H9 (cell line): ENCODE measurements at regions not wholly inside any gene's neighbourhood (a gene's known extent, or its start where the extent isn't known, plus 50 kb on each side); places are given as distances from the start of the nearest gene placed in this dataset.

Experiments used
- DNase-seq: peaks from one replicate; pipeline ENCODE4 v3.0.0-alpha.2; 2017
- H2AFZ ChIP-seq: one replicate; pipeline ENCODE4 v1.6.1; 2013; ENCODE audit warnings: mild to moderate bottlenecking, low read length, control low read depth, moderate library complexity
- H2AK5ac ChIP-seq: 2 replicates; pipeline ENCODE4 v1.6.1; 2013; ENCODE audit warnings: low read length, control low read depth, mixed read lengths; ENCODE audit not compliant: insufficient read length
- H2BK120ac ChIP-seq: one replicate; pipeline ENCODE4 v1.6.1; 2013; ENCODE audit warnings: low read depth, mild to moderate bottlenecking, low read length, control low read depth, inconsistent platforms; ENCODE audit not compliant: poor library complexity, severe bottlenecking
- H2BK12ac ChIP-seq: 2 replicates; pipeline ENCODE4 v1.6.1; 2013; ENCODE audit warnings: low read length, control low read depth, mixed read lengths, low read depth; ENCODE audit not compliant: insufficient read length
- H2BK15ac ChIP-seq: 2 replicates; pipeline ENCODE4 v1.6.1; 2013; ENCODE audit warnings: low read depth, low read length, control low read depth
- H2BK20ac ChIP-seq: one replicate; pipeline ENCODE4 v1.6.1; 2013; ENCODE audit warnings: low read depth, mild to moderate bottlenecking, low read length, control low read depth, inconsistent platforms; ENCODE audit not compliant: poor library complexity, severe bottlenecking
- H2BK5ac ChIP-seq: 2 replicates; pipeline ENCODE4 v1.6.1; 2013; ENCODE audit warnings: low read length, control low read depth, mixed read lengths; ENCODE audit not compliant: insufficient read length
- H3K14ac ChIP-seq: 2 replicates; pipeline ENCODE4 v1.6.1; 2013; ENCODE audit warnings: low read length, control low read depth; ENCODE audit not compliant: insufficient read depth
- H3K18ac ChIP-seq: 2 replicates; pipeline ENCODE4 v1.6.1; 2013; ENCODE audit warnings: low read depth, mild to moderate bottlenecking, mixed read lengths, low read length, control low read depth; ENCODE audit not compliant: insufficient read length
- H3K23ac ChIP-seq: 2 replicates; pipeline ENCODE4 v1.6.1; 2013; ENCODE audit warnings: low read length, control low read depth, mixed read lengths, low read depth; ENCODE audit not compliant: insufficient read length
- H3K23me2 ChIP-seq: 2 replicates; pipeline ENCODE4 v1.6.1; 2013; ENCODE audit warnings: low read depth, mild to moderate bottlenecking, mixed read lengths, low read length, control low read depth; ENCODE audit not compliant: insufficient read length, poor library complexity, severe bottlenecking
- H3K27ac ChIP-seq: 2 replicates; pipeline ENCODE4 v1.5.1; 2013; ENCODE audit warnings: low read length, control low read depth, mixed read lengths, low read depth; ENCODE audit not compliant: insufficient read length
- H3K27me3 ChIP-seq: 2 replicates; pipeline ENCODE4 v1.6.1; 2013; ENCODE audit warnings: low read length, control low read depth, inconsistent platforms; ENCODE audit not compliant: insufficient read depth
- H3K4ac ChIP-seq: 2 replicates; pipeline ENCODE4 v1.6.1; 2013; ENCODE audit warnings: low read depth, mild to moderate bottlenecking, control low read depth, inconsistent platforms, low read length, moderate library complexity
- H3K4me1 ChIP-seq: 2 replicates; pipeline ENCODE4 v1.6.1; 2013; ENCODE audit warnings: low read length, control low read depth, inconsistent platforms; ENCODE audit not compliant: insufficient read depth
- H3K4me2 ChIP-seq: 2 replicates; pipeline ENCODE4 v1.6.1; 2013; ENCODE audit warnings: low read length, control low read depth, mixed read lengths; ENCODE audit not compliant: insufficient read length, insufficient read depth
- H3K56ac ChIP-seq: 2 replicates; pipeline ENCODE4 v1.6.1; 2013; ENCODE audit warnings: low read depth, mild to moderate bottlenecking, mixed read lengths, low read length, control low read depth; ENCODE audit not compliant: insufficient read length
- H3K79me1 ChIP-seq: 2 replicates; pipeline ENCODE4 v1.6.1; 2013; ENCODE audit warnings: low read depth, mild to moderate bottlenecking, moderate library complexity, low read length, control low read depth, inconsistent platforms; ENCODE audit not compliant: insufficient read depth, poor library complexity, severe bottlenecking
- H3K79me2 ChIP-seq: 2 replicates; pipeline ENCODE4 v1.6.1; 2013; ENCODE audit warnings: low read length, control low read depth, inconsistent platforms; ENCODE audit not compliant: insufficient read depth
- H3K9ac ChIP-seq: 2 replicates; pipeline ENCODE4 v1.6.1; 2013; ENCODE audit warnings: low read length, control low read depth, mixed read lengths; ENCODE audit not compliant: insufficient read length; ENCODE audit errors: extremely low read depth
- H3K9me3 ChIP-seq: one replicate; pipeline ENCODE4 v1.6.1; 2013; ENCODE audit warnings: low read depth, low read length, inconsistent platforms; ENCODE audit not compliant: control insufficient read depth
- H3T11ph ChIP-seq: one replicate; pipeline ENCODE4 v1.6.1; 2013; ENCODE audit warnings: mild to moderate bottlenecking, low read length, control low read depth, inconsistent platforms
- H4K20me1 ChIP-seq: one replicate; pipeline ENCODE4 v1.6.1; 2013; ENCODE audit not compliant: control insufficient read depth, insufficient read length, insufficient read depth
- H4K5ac ChIP-seq: 2 replicates; pipeline ENCODE4 v1.6.1; 2013; ENCODE audit warnings: low read depth, mild to moderate bottlenecking, mixed read lengths, low read length, control low read depth; ENCODE audit not compliant: insufficient read length
- H4K8ac ChIP-seq: replicated peaks from 2 replicates; pipeline ENCODE4 v1.6.1; 2013; ENCODE audit warnings: low read length, control low read depth, mixed read lengths, low read depth; ENCODE audit not compliant: insufficient read length
- H4K91ac ChIP-seq: 2 replicates; pipeline ENCODE4 v1.6.1; 2013; ENCODE audit warnings: low read depth, mild to moderate bottlenecking, moderate library complexity, mixed read lengths, low read length, control low read depth; ENCODE audit not compliant: insufficient read length
- H3K27ac Mint-ChIP-seq, 3 experiments: 2 replicates in 2 of 3; 3 replicates in 1 of 3; pipeline ENCODE4 v1.8.0; 2020 to 2021; ENCODE audit warnings: mixed read lengths in 3 of 3, mild to moderate bottlenecking in 1 of 3, moderate library complexity in 1 of 3
- H3K27me3 Mint-ChIP-seq: 2 replicates; pipeline ENCODE4 v1.8.0; 2021; ENCODE audit warnings: low read depth, mild to moderate bottlenecking, moderate library complexity, mixed read lengths
- H3K36me3 Mint-ChIP-seq, 3 experiments: 2 replicates in 2 of 3; 3 replicates in 1 of 3; pipeline ENCODE4 v1.8.0; 2020 to 2021; ENCODE audit warnings: low read depth in 3 of 3, mixed read lengths in 3 of 3; ENCODE audit not compliant: insufficient read depth in 1 of 3
- H3K4me1 Mint-ChIP-seq, 2 experiments: 2 replicates each; pipeline ENCODE4 v1.8.0; 2020; ENCODE audit warnings: mixed read lengths in 2 of 2
- H3K4me3 Mint-ChIP-seq, 2 experiments: 2 replicates in 1 of 2; 3 replicates in 1 of 2; pipeline ENCODE4 v1.8.0; 2020 to 2021; ENCODE audit warnings: mild to moderate bottlenecking in 2 of 2, mixed read lengths in 2 of 2, moderate library complexity in 1 of 2
- H3K9me3 Mint-ChIP-seq, 2 experiments: 2 replicates in 1 of 2; 3 replicates in 1 of 2; pipeline ENCODE4 v1.8.0; 2020; ENCODE audit warnings: mild to moderate bottlenecking in 2 of 2, mixed read lengths in 2 of 2, moderate library complexity in 1 of 2
- WGBS: extraction: QIAGEN DNeasy Blood & Tissue Kit; methylation state at CpG from one replicate; pipeline ENCODE4 v1.1.7; 2013; ENCODE audit warnings: missing lambda C conversion rate, low lambda C conversion rate, mixed read lengths; ENCODE audit not compliant: insufficient read length; ENCODE audit errors: extremely low coverage; 5-methylcytosine and 5-hydroxymethylcytosine counted together
- TF ChIP-seq, protein P1 (sequence below): fragments of 200-600 bp; sonication (generic); conservative IDR thresholded peaks from 3 replicates; pipeline ENCODE4 v1.8.0; 2021; ENCODE audit warnings: antibody characterized with exemption, mild to moderate bottlenecking

DNA sequence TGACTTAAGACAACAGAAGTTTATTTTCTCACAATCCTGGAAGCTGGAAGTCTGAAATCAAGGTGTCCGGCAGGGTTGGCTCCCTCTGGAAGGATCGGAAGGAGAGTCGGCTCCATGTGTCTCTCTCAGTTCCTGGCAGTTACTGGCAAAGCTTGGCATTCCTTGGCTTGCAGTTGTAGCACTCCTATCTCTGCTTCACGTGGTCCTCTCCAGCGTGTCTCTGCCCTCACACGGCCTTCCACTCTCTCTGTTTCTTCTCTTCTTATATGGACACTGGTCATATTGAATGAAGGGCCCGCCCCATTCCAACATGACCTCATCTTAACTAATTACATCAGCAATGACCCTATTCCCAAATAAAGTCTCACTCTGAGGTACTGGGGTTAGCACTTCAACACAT lies 60.1 kb upstream of the TUNAR start:
- H2BK15ac ChIP-seq, result no peak overlapping the region
- Mint-ChIP-seq H3K4me1 (peaks cover 30 to 32% of the 10 kb centered on the region in 2 experiments), H3K36me3 (no peaks in the 10 kb centered on the region), H3K27ac (no peak overlapping the region), H3K27me3 (peaks cover 7% of the 10 kb centered on the region), H3K4me3 (no peak overlapping the region), H3K9me3 (no peaks in the 10 kb centered on the region)
- H2BK20ac ChIP-seq, result no peak overlapping the region
- H3T11ph ChIP-seq, result no peak overlapping the region
- no peak overlapping the region for H4K91ac ChIP-seq
- no peak overlapping the region for H3K56ac ChIP-seq
- H3K9ac ChIP-seq, result no peak overlapping the region
- no peak overlapping the region for H3K23ac ChIP-seq
- no peaks in the 10 kb centered on the region for H3K79me1 ChIP-seq
- H3K23me2 ChIP-seq, result no peaks in the 10 kb centered on the region
- no peak overlapping the region for H3K4me2 ChIP-seq
- H2BK5ac ChIP-seq, result no peak overlapping the region
- no CpG with 5 or more reads among the region's 7 CpGs for WGBS
- H3K18ac ChIP-seq, result no peak overlapping the region
- no peak overlapping the region for H4K8ac ChIP-seq
- no peak overlapping the region for H2AFZ ChIP-seq
- H3K4ac ChIP-seq, result no peak overlapping the region
- H3K4me1 ChIP-seq, result peaks cover 6% of the 10 kb centered on the region
- no peak overlapping the region for H2AK5ac ChIP-seq
- peak; percentile 12 for DNase-seq
- H2BK120ac ChIP-seq, result no peak overlapping the region
- H2BK12ac ChIP-seq, result no peak overlapping the region
- no peak overlapping the region for H3K14ac ChIP-seq
- TF ChIP-seq, protein P1, sequence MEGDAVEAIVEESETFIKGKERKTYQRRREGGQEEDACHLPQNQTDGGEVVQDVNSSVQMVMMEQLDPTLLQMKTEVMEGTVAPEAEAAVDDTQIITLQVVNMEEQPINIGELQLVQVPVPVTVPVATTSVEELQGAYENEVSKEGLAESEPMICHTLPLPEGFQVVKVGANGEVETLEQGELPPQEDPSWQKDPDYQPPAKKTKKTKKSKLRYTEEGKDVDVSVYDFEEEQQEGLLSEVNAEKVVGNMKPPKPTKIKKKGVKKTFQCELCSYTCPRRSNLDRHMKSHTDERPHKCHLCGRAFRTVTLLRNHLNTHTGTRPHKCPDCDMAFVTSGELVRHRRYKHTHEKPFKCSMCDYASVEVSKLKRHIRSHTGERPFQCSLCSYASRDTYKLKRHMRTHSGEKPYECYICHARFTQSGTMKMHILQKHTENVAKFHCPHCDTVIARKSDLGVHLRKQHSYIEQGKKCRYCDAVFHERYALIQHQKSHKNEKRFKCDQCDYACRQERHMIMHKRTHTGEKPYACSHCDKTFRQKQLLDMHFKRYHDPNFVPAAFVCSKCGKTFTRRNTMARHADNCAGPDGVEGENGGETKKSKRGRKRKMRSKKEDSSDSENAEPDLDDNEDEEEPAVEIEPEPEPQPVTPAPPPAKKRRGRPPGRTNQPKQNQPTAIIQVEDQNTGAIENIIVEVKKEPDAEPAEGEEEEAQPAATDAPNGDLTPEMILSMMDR, result no peak
- no peak overlapping the region for H4K5ac ChIP-seq
- H3K27me3 ChIP-seq, result no peaks in the 10 kb centered on the region
- H3K79me2 ChIP-seq, result no peaks in the 10 kb centered on the region
- H3K9me3 ChIP-seq, result no peaks in the 10 kb centered on the region
- H3K27ac ChIP-seq, result no peak overlapping the region
- H4K20me1 ChIP-seq, result no peaks in the 10 kb centered on the region
